ENCODE measurements at regions not wholly inside any gene's neighbourhood (a gene's known extent, or its start where the extent isn't known, plus 50 kb on each side); places are given as distances from the start of the nearest gene placed in this dataset.
"Not testable (repeated sequence)": the region's sequence is repeated elsewhere in the genome, so short reads cannot be mapped to it uniquely, and the experiment has no call there.

- Histone ChIP-seq H3K27ac (ENCODE audit: low read length) (no peak overlapping the region), H3K27me3 (ENCODE audit: control insufficient read depth, insufficient read depth, low read length) (no peaks in the 10 kb centered on the region), H3K4me1 (ENCODE audit: control insufficient read depth, insufficient read depth, low read length) (no peaks in the 10 kb centered on the region), H3K4me3 (ENCODE audit: low read length) (no peak overlapping the region), H3K9me3 (ENCODE audit: control insufficient read depth, low read depth, low read length) (no peaks in the 10 kb centered on the region), H3K36me3 (ENCODE audit: control insufficient read depth, insufficient read depth, low read length) (no peaks in the 10 kb centered on the region)
- DNase-seq, result no peak
Observed at GRCh38 chr2:154549869-154550268, 148.6 kb upstream of the KCNJ3 start.

- Histone ChIP-seq H3K4me3 (ENCODE audit: low read length) (no peak overlapping the region), H3K4me1 (ENCODE audit: control insufficient read depth, insufficient read depth, low read length) (no peaks in the 10 kb centered on the region), H3K27me3 (ENCODE audit: control insufficient read depth, insufficient read depth, low read length) (no peaks in the 10 kb centered on the region), H3K27ac (ENCODE audit: low read length) (no peak overlapping the region), H3K36me3 (ENCODE audit: control insufficient read depth, insufficient read depth, low read length) (no peaks in the 10 kb centered on the region), H3K9me3 (ENCODE audit: control insufficient read depth, low read depth, low read length) (no peaks in the 10 kb centered on the region)
- no peak for DNase-seq
Observed at GRCh38 chr2:154551649-154552048, 146.8 kb upstream of the KCNJ3 start.

- Histone ChIP-seq H3K4me3 (ENCODE audit: low read length) (no peak overlapping the region), H3K9me3 (ENCODE audit: control insufficient read depth, low read depth, low read length) (no peaks in the 10 kb centered on the region), H3K27me3 (ENCODE audit: control insufficient read depth, insufficient read depth, low read length) (no peaks in the 10 kb centered on the region), H3K36me3 (ENCODE audit: control insufficient read depth, insufficient read depth, low read length) (no peaks in the 10 kb centered on the region), H3K4me1 (ENCODE audit: control insufficient read depth, insufficient read depth, low read length) (no peaks in the 10 kb centered on the region), H3K27ac (ENCODE audit: low read length) (no peak overlapping the region)
- no peak for DNase-seq
Observed at GRCh38 chr2:154554046-154554445, 144.4 kb upstream of the KCNJ3 start.

GRCh38 chr2:154555710-154556109, 142.8 kb upstream of the KCNJ3 start:
- no peaks in the 10 kb centered on the region for H3K36me3 ChIP-seq (ENCODE audit: control insufficient read depth, insufficient read depth, low read length)
- no CpG with 5 or more reads among the region's 1 CpG for WGBS (ENCODE audit: insufficient coverage, low lambda C conversion rate)
- no peak overlapping the region for H3K27ac ChIP-seq (ENCODE audit: low read length)
- DNase-seq, result no peak
- H3K27me3 ChIP-seq (ENCODE audit: control insufficient read depth, insufficient read depth, low read length), result no peaks in the 10 kb centered on the region
- no peaks in the 10 kb centered on the region for H3K4me1 ChIP-seq (ENCODE audit: control insufficient read depth, insufficient read depth, low read length)
- no peaks in the 10 kb centered on the region for H3K9me3 ChIP-seq (ENCODE audit: control insufficient read depth, low read depth, low read length)
- H3K4me3 ChIP-seq (ENCODE audit: low read length), result no peak overlapping the region

GRCh38 chr2:154556146-154556545, 142.3 kb upstream of the KCNJ3 start:
- Histone ChIP-seq H3K36me3 (ENCODE audit: control insufficient read depth, insufficient read depth, low read length) (no peaks in the 10 kb centered on the region), H3K4me3 (ENCODE audit: low read length) (no peak overlapping the region), H3K27ac (ENCODE audit: low read length) (no peak overlapping the region), H3K9me3 (ENCODE audit: control insufficient read depth, low read depth, low read length) (no peaks in the 10 kb centered on the region), H3K4me1 (ENCODE audit: control insufficient read depth, insufficient read depth, low read length) (no peaks in the 10 kb centered on the region), H3K27me3 (ENCODE audit: control insufficient read depth, insufficient read depth, low read length) (no peaks in the 10 kb centered on the region)
- no CpG with 5 or more reads among the region's 2 CpGs for WGBS (ENCODE audit: insufficient coverage, low lambda C conversion rate)
- DNase-seq, result no peak

GRCh38 chr2:154556607-154557006, 141.9 kb upstream of the KCNJ3 start:
- DNase-seq, result no peak
- no CpG with 5 or more reads among the region's 1 CpG for WGBS (ENCODE audit: insufficient coverage, low lambda C conversion rate)
- H3K36me3 ChIP-seq (ENCODE audit: control insufficient read depth, insufficient read depth, low read length), result no peaks in the 10 kb centered on the region
- no peaks in the 10 kb centered on the region for H3K9me3 ChIP-seq (ENCODE audit: control insufficient read depth, low read depth, low read length)
- H3K27ac ChIP-seq (ENCODE audit: low read length), result no peak overlapping the region
- no peak overlapping the region for H3K4me3 ChIP-seq (ENCODE audit: low read length)
- H3K4me1 ChIP-seq (ENCODE audit: control insufficient read depth, insufficient read depth, low read length), result no peaks in the 10 kb centered on the region
- H3K27me3 ChIP-seq (ENCODE audit: control insufficient read depth, insufficient read depth, low read length), result no peaks in the 10 kb centered on the region

GRCh38 chr2:154557906-154558305, 140.6 kb upstream of the KCNJ3 start:
- H3K9me3 ChIP-seq (ENCODE audit: control insufficient read depth, low read depth, low read length), result no peaks in the 10 kb centered on the region
- DNase-seq, result no peak
- H3K36me3 ChIP-seq (ENCODE audit: control insufficient read depth, insufficient read depth, low read length), result no peaks in the 10 kb centered on the region
- H3K27ac ChIP-seq (ENCODE audit: low read length), result no peak overlapping the region
- no peaks in the 10 kb centered on the region for H3K4me1 ChIP-seq (ENCODE audit: control insufficient read depth, insufficient read depth, low read length)
- WGBS (ENCODE audit: insufficient coverage, low lambda C conversion rate), result no CpG with 5 or more reads among the region's 2 CpGs
- H3K4me3 ChIP-seq (ENCODE audit: low read length), result no peak overlapping the region
- no peaks in the 10 kb centered on the region for H3K27me3 ChIP-seq (ENCODE audit: control insufficient read depth, insufficient read depth, low read length)

- DNase-seq, result no peak
Observed at GRCh38 chr2:154565433-154565832, 133.1 kb upstream of the KCNJ3 start.

GRCh38 chr2:154568413-154568812, 130.1 kb upstream of the KCNJ3 start:
- Histone ChIP-seq H3K4me3 (ENCODE audit: low read length) (no peak overlapping the region), H3K27me3 (ENCODE audit: control insufficient read depth, insufficient read depth, low read length) (no peaks in the 10 kb centered on the region), H3K4me1 (ENCODE audit: control insufficient read depth, insufficient read depth, low read length) (no peaks in the 10 kb centered on the region), H3K9me3 (ENCODE audit: control insufficient read depth, low read depth, low read length) (no peaks in the 10 kb centered on the region), H3K27ac (ENCODE audit: low read length) (no peak overlapping the region), H3K36me3 (ENCODE audit: control insufficient read depth, insufficient read depth, low read length) (no peaks in the 10 kb centered on the region)
- no peak for DNase-seq
- no CpG with 5 or more reads among the region's 1 CpG for WGBS (ENCODE audit: insufficient coverage, low lambda C conversion rate)

More at GRCh38 chr2:154565433-154565832, 133.1 kb upstream of the KCNJ3 start:
- no peaks in the 10 kb centered on the region for H3K4me1 ChIP-seq (ENCODE audit: control insufficient read depth, insufficient read depth, low read length)
- no peak overlapping the region for H3K27ac ChIP-seq (ENCODE audit: low read length)
- H3K27me3 ChIP-seq (ENCODE audit: control insufficient read depth, insufficient read depth, low read length), result no peaks in the 10 kb centered on the region
- no CpG with 5 or more reads among the region's 2 CpGs for WGBS (ENCODE audit: insufficient coverage, low lambda C conversion rate)
- H3K4me3 ChIP-seq (ENCODE audit: low read length), result no peak overlapping the region
- no peaks in the 10 kb centered on the region for H3K36me3 ChIP-seq (ENCODE audit: control insufficient read depth, insufficient read depth, low read length)
- H3K9me3 ChIP-seq (ENCODE audit: control insufficient read depth, low read depth, low read length), result no peaks in the 10 kb centered on the region

GRCh38 chr2:154570501-154570900, 128.0 kb upstream of the KCNJ3 start:
- Histone ChIP-seq H3K4me1 (ENCODE audit: control insufficient read depth, insufficient read depth, low read length) (no peaks in the 10 kb centered on the region), H3K27ac (ENCODE audit: low read length) (no peak overlapping the region), H3K4me3 (ENCODE audit: low read length) (no peak overlapping the region), H3K36me3 (ENCODE audit: control insufficient read depth, insufficient read depth, low read length) (no peaks in the 10 kb centered on the region), H3K27me3 (ENCODE audit: control insufficient read depth, insufficient read depth, low read length) (no peaks in the 10 kb centered on the region), H3K9me3 (ENCODE audit: control insufficient read depth, low read depth, low read length) (no peaks in the 10 kb centered on the region)
- WGBS (ENCODE audit: insufficient coverage, low lambda C conversion rate), result no CpG with 5 or more reads among the region's 6 CpGs
- no peak for DNase-seq

- H3K9me3 ChIP-seq (ENCODE audit: control insufficient read depth, low read depth, low read length); DNase-seq; H3K4me3 ChIP-seq (ENCODE audit: low read length); H3K27me3 ChIP-seq (ENCODE audit: control insufficient read depth, insufficient read depth, low read length); H3K36me3 ChIP-seq (ENCODE audit: control insufficient read depth, insufficient read depth, low read length); H3K27ac ChIP-seq (ENCODE audit: low read length); H3K4me1 ChIP-seq (ENCODE audit: control insufficient read depth, insufficient read depth, low read length): not testable (repeated sequence)
- no CpG with 5 or more reads among the region's 13 CpGs for whole genome bisulfite sequencing (ENCODE audit: insufficient coverage, low lambda C conversion rate)
Observed at GRCh38 chr2:154576699-154577098, 121.8 kb upstream of the KCNJ3 start.

All from large intestine (tissue), 3 donors.